SK-N-SH (cell line): ENCODE measurements at regions not wholly inside any gene's neighbourhood (a gene's known extent, or its start where the extent isn't known, plus 50 kb on each side); places are given as distances from the start of the nearest gene placed in this dataset.

ENCODE experiments used
- CHD2 ChIP-seq: fragments of 150-350 bp; IDR thresholded peaks from 2 replicates; pipeline ENCODE4 v1.6.1; 2018; ENCODE audit warnings: low read length; ENCODE audit not compliant: partially characterized antibody
- EP300 ChIP-seq, 2 experiments: IDR thresholded peaks; 2 replicates each; pipeline versions ENCODE4 v1.4.0 to v1.6.1; 2012; ENCODE audit warnings: borderline replicate concordance in 1 of 2, low read depth in 1 of 2, low read length in 1 of 2
- EZH2phosphoT487 ChIP-seq: fragments of 200-600 bp; sonication (generic); IDR thresholded peaks from 2 replicates; pipeline ENCODE4 v1.6.1; 2017; ENCODE audit warnings: low read depth, mixed run types, mild to moderate bottlenecking, antibody characterized with exemption, moderate library complexity, borderline replicate concordance
- JUND ChIP-seq: IDR thresholded peaks from 2 replicates; pipeline ENCODE4 v1.4.0; 2012
- NRF1 ChIP-seq: IDR thresholded peaks from 2 replicates; pipeline ENCODE4 v1.6.1; 2012; ENCODE audit warnings: low read depth, mild to moderate bottlenecking, low read length
- RAD21 ChIP-seq: IDR thresholded peaks from 2 replicates; pipeline ENCODE4 v1.6.1; 2012; ENCODE audit warnings: mild to moderate bottlenecking, low read length
- RCOR1 ChIP-seq: fragments of 150-350 bp; IDR thresholded peaks from 2 replicates; pipeline ENCODE4 v1.6.1; 2017; ENCODE audit warnings: antibody characterized with exemption, low read length
- YY1 ChIP-seq: IDR thresholded peaks from 2 replicates; pipeline ENCODE4 v1.4.0; 2012; ENCODE audit warnings: low read depth, mild to moderate bottlenecking
- TF ChIP-seq, protein P1 (sequence below): IDR thresholded peaks from 2 replicates; pipeline ENCODE4 v1.6.1; 2012; ENCODE audit warnings: mild to moderate bottlenecking, low read depth, low read length, moderate library complexity
- TF ChIP-seq, protein P2 (sequence below): fragments of 200-600 bp; sonication (generic); IDR thresholded peaks from 2 replicates; pipeline ENCODE4 v1.6.1; 2017; ENCODE audit warnings: antibody characterized with exemption, mild to moderate bottlenecking, moderate library complexity
- TF ChIP-seq, protein P3 (sequence below): IDR thresholded peaks from 2 replicates; pipeline ENCODE4; 2012
- TF ChIP-seq, protein P4 (sequence below): IDR thresholded peaks from 2 replicates; pipeline ENCODE4 v1.4.0; 2012; ENCODE audit warnings: low read depth

DNA sequence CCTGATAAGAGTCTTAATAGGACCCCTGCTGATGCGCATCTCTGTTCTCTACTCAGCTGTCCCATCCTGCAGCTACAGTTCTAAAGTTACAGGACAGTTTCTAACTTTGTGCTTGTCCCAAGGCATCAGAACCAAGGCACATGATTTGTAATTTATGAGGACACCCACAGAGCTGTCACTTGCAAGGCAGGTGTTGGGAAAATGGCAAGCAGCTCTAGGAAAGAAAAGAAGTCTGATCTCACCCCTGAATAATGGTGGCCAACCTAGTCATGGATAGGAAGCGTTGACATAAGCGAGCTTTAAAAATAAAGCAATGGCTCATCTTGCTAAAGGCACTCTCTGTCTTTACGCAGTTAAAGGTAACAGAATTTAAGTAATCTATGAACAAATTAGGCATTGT, 127.6 kb upstream of the VGLL2 start:
- TF ChIP-seq EP300 (IDR thresholded peaks at IDR 0.05; ENCODE audit: borderline replicate concordance in 1 of 2, low read depth in 1 of 2, low read length in 1 of 2) = no peak
- TF ChIP-seq, protein P1, sequence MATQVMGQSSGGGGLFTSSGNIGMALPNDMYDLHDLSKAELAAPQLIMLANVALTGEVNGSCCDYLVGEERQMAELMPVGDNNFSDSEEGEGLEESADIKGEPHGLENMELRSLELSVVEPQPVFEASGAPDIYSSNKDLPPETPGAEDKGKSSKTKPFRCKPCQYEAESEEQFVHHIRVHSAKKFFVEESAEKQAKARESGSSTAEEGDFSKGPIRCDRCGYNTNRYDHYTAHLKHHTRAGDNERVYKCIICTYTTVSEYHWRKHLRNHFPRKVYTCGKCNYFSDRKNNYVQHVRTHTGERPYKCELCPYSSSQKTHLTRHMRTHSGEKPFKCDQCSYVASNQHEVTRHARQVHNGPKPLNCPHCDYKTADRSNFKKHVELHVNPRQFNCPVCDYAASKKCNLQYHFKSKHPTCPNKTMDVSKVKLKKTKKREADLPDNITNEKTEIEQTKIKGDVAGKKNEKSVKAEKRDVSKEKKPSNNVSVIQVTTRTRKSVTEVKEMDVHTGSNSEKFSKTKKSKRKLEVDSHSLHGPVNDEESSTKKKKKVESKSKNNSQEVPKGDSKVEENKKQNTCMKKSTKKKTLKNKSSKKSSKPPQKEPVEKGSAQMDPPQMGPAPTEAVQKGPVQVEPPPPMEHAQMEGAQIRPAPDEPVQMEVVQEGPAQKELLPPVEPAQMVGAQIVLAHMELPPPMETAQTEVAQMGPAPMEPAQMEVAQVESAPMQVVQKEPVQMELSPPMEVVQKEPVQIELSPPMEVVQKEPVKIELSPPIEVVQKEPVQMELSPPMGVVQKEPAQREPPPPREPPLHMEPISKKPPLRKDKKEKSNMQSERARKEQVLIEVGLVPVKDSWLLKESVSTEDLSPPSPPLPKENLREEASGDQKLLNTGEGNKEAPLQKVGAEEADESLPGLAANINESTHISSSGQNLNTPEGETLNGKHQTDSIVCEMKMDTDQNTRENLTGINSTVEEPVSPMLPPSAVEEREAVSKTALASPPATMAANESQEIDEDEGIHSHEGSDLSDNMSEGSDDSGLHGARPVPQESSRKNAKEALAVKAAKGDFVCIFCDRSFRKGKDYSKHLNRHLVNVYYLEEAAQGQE = no peak
- TF ChIP-seq JUND = no peak
- TF ChIP-seq, protein P2, sequence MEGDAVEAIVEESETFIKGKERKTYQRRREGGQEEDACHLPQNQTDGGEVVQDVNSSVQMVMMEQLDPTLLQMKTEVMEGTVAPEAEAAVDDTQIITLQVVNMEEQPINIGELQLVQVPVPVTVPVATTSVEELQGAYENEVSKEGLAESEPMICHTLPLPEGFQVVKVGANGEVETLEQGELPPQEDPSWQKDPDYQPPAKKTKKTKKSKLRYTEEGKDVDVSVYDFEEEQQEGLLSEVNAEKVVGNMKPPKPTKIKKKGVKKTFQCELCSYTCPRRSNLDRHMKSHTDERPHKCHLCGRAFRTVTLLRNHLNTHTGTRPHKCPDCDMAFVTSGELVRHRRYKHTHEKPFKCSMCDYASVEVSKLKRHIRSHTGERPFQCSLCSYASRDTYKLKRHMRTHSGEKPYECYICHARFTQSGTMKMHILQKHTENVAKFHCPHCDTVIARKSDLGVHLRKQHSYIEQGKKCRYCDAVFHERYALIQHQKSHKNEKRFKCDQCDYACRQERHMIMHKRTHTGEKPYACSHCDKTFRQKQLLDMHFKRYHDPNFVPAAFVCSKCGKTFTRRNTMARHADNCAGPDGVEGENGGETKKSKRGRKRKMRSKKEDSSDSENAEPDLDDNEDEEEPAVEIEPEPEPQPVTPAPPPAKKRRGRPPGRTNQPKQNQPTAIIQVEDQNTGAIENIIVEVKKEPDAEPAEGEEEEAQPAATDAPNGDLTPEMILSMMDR = no peak
- TF ChIP-seq, protein P3, sequence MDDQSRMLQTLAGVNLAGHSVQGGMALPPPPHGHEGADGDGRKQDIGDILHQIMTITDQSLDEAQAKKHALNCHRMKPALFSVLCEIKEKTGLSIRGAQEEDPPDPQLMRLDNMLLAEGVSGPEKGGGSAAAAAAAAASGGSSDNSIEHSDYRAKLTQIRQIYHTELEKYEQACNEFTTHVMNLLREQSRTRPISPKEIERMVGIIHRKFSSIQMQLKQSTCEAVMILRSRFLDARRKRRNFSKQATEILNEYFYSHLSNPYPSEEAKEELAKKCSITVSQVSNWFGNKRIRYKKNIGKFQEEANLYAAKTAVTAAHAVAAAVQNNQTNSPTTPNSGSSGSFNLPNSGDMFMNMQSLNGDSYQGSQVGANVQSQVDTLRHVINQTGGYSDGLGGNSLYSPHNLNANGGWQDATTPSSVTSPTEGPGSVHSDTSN = no peak
- TF ChIP-seq, protein P4, sequence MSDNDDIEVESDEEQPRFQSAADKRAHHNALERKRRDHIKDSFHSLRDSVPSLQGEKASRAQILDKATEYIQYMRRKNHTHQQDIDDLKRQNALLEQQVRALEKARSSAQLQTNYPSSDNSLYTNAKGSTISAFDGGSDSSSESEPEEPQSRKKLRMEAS = no peak
- no peak for TF ChIP-seq NRF1
- TF ChIP-seq RAD21 = no peak
- no peak for TF ChIP-seq RCOR1
- TF ChIP-seq YY1 = no peak
- no peak for TF ChIP-seq CHD2
- no peak for TF ChIP-seq EZH2phosphoT487
